Stimulated activated CD4-positive, alpha-beta T cell treated with anti-CD3 and anti-CD28 coated beads, Interleukin-4, amount 100 ng/mL, for 4 hours (primary cell): ENCODE measurements at regions not wholly inside any gene's neighbourhood (a gene's known extent, or its start where the extent isn't known, plus 50 kb on each side); places are given as distances from the start of the nearest gene placed in this dataset.

Experiments
- DNase-seq, 2 experiments: peaks; one replicate each; pipeline ENCODE4 v3.0.0-alpha.2; 2020

- no peak for DNase-seq
Measured at GRCh38 chr16:86632206-86632605, 53.9 kb downstream of the FOXL1 start.

GRCh38 chr16:86632944-86633343, 54.6 kb downstream of the FOXL1 start:
- no peak for DNase-seq

- no peak for DNase-seq
Measured at GRCh38 chr16:86634292-86634691, 55.9 kb downstream of the FOXL1 start.

GRCh38 chr16:86635176-86635876, 57.0 kb downstream of the FOXL1 start:
- DNase-seq = no peak

GRCh38 chr16:86635926-86636325, 57.6 kb downstream of the FOXL1 start:
- DNase-seq = no peak

- DNase-seq = no peak
Measured at GRCh38 chr16:86637744-86638143, 59.4 kb downstream of the FOXL1 start.

GRCh38 chr16:86638642-86639041, 60.3 kb downstream of the FOXL1 start:
- DNase-seq = no peak

GRCh38 chr16:86639354-86639753, 61.0 kb downstream of the FOXL1 start:
- no peak for DNase-seq

GRCh38 chr16:86640265-86640843, 62.0 kb downstream of the FOXL1 start:
- no peak for DNase-seq

GRCh38 chr16:86642087-86642486, 63.7 kb downstream of the FOXL1 start:
- DNase-seq = no peak

GRCh38 chr16:86643671-86644070, 65.3 kb downstream of the FOXL1 start:
- no peak for DNase-seq

GRCh38 chr16:86647561-86647960, 69.2 kb downstream of the FOXL1 start:
- DNase-seq = no peak

- DNase-seq = no peak
Measured at GRCh38 chr16:86649875-86650274, 71.5 kb downstream of the FOXL1 start.

- DNase-seq = no peak
Measured at GRCh38 chr16:86651013-86651627, 72.8 kb downstream of the FOXL1 start.

- no peak for DNase-seq
Measured at GRCh38 chr16:86651823-86652222, 73.5 kb downstream of the FOXL1 start.

GRCh38 chr16:86653285-86654006, 75.1 kb downstream of the FOXL1 start:
- no peak for DNase-seq

- DNase-seq = no peak
Measured at GRCh38 chr16:86657972-86658371, 79.6 kb downstream of the FOXL1 start.

GRCh38 chr16:86660623-86661022, 82.3 kb downstream of the FOXL1 start:
- DNase-seq = no peak

GRCh38 chr16:86661706-86662105, 83.4 kb downstream of the FOXL1 start:
- no peak for DNase-seq

- DNase-seq = no peak
Measured at GRCh38 chr16:86662195-86662594, 83.8 kb downstream of the FOXL1 start.

- DNase-seq = no peak
Measured at GRCh38 chr16:86662740-86663139, 84.4 kb downstream of the FOXL1 start.

- DNase-seq = no peak
Measured at GRCh38 chr16:86663685-86664521, 85.6 kb downstream of the FOXL1 start.
